CD4-positive, alpha-beta T cell treated with Interleukin-6 at 100 ng/mL for 8 hours (primary cell): ENCODE measurements at regions not wholly inside any gene's neighbourhood (a gene's known extent, or its start where the extent isn't known, plus 50 kb on each side); places are given as distances from the start of the nearest gene placed in this dataset.
"Not testable (repeated sequence)": the region's sequence is repeated elsewhere in the genome, so short reads cannot be mapped to it uniquely, and the experiment has no call there.

Experiments used
- DNase-seq: peaks from one replicate; pipeline ENCODE4 v3.0.0-alpha.2; 2020; ENCODE audit warnings: mixed read lengths, low spot score

GRCh38 chr2:132332345-132333033 is 84.1 kb upstream of the GPR39 start:
- DNase-seq = not testable (repeated sequence)

GRCh38 chr2:132337135-132337534 is 79.5 kb upstream of the GPR39 start:
- DNase-seq = not testable (repeated sequence)

DNA sequence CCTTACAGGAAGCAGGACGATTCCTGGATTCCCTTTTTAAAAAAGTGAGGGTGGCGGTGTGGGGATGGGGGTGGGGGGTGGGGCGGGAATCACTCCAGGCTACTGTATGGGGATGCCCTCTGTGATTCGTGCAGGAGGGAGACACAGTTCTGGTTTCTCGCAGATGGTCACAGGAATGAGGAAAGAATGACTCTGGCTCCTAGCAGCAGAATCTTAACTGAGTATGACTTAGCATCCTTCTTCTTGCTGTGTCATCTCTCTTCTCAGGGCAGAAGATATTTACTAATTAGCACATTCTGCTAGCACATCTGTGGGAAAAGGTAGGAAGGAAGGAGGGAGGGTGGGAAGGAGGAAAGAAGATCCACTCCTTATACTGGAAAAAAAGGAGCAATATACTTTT is 78.8 kb upstream of the GPR39 start:
- not testable (repeated sequence) for DNase-seq

- not testable (repeated sequence) for DNase-seq
Observed at GRCh38 chr2:132347041-132347780, 69.4 kb upstream of the GPR39 start.

DNA sequence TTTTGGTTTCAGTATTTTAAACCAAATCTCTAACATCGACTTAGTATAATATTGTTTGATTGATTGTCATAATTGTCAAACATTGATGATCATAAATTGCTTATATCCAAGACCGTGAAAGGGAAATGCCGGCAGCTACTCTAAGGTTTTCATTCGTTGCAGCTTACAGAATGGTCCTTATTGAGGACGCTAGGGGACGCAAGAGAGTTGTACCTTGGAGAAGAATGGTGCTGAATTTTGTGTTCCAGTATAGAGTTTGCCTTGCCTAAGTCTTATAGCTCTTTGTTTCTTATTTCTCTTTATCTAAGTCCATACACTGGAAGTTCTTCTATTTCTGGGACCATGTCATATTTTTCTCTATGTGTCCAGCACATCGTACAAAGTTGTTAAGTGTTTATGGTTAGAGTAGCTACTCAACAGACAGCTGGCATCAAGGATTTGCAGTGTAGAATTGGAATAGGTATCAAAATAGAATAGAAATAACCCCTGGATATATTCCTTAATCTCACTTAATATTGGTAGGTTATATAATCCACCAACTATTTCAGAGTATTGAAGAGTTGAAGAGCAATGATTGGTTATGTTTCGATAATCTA is 67.4 kb upstream of the GPR39 start:
- DNase-seq = not testable (repeated sequence)

DNA sequence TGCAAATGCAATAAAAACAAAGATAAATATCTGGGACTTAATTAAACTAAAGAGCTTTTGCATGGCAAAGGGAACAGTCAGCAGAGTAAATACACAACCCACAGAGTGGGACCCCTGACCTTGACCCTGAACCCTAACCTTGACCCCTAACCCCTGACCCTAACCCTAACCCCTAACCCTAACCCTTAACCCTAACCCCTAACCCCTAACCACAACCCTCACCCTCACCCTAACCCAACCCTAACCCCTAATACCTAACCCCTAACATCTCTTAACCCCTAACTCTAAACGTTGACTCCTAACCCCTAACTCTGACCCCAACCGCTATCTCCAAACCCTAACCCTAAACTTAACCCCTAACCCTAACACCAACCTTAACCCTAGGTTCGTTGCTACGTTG is 64.9 kb upstream of the GPR39 start:
- DNase-seq = not testable (repeated sequence)

DNA sequence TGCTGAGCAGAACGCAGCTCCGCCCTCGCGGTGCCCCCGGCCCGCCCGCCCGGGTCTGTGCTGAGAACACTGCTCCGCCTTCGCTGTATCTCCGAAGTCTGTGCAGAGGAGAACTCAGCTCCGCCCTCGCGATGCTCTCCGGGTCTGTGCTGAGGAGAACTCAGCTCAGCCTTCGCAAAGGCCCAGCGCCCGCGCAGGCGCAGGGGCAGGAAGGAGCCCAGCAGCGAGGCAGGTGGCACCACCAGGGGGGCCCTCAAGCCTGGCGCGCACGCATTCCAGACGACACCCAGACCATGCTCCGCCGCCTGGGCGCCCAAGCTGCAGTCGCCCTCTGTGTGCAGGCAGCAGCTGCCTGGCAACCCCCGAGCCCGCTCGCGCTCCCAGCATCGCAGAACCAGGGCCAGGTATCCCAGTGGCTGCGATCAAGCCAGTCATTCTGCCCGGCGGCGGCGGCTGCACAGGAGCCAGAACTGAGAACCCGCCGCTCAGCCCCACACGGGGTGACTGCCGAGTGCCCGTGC is 64.1 kb upstream of the GPR39 start:
- not testable (repeated sequence) for DNase-seq

DNA sequence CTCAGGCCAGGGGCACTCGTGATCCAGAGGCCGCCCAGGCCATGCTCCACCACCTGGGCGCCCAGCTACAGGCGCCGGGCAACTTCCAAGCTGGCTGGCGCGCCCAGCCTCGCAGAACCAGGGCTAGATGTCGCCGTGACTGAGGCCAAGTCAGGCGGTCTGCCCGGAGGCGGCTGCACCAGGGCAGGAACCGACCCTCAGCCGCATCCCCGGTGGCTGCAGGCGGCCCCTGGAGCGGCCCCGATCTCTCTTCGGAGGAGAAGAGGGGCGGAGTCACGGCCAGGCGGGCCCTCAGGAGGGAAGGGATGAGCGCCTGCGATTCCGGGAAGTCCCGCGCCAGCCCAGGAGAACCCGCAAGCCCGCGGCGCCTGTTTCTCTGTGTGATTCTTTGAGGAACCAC is 63.2 kb upstream of the GPR39 start:
- DNase-seq = not testable (repeated sequence)

DNA sequence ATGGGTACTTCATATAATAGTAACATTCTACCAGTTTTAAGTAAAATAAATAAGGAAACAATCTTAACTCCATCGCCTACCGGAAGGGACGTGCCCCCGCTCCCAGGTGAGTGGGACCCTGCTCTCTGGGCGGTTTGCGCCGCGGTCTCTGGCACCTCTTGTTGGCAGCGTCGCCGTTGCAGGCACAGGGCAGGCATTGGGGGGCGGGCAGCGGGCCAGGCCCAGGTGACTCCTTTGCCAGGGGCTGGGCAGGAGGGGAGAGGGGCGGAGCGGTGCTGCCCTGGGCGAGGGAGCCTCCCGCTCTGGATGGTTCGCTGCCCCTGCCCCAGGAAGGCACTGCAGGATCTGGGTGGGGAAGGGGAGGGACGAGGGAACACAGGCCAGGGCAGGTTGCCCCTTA is 55.6 kb upstream of the GPR39 start:
- not testable (repeated sequence) for DNase-seq

DNA sequence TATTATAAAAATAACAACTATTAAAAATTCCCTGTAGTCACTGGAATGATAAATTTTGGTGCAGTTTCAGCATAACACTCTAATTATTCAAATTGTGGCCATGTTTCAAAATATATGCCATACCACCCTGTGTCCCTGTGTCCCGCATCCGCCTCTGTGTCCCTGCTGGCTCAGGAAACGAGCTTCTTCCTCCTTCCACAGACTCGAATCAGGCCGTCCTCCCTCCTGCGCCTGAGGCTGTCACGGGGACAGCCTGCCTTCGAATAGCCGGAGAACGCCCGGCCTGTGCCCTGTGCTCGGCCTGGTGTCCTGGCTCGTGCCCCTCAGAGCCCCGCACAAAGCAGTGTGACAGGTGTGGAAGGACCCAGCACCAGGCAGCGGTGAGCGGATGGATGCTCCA is 55.1 kb upstream of the GPR39 start:
- not testable (repeated sequence) for DNase-seq

DNA sequence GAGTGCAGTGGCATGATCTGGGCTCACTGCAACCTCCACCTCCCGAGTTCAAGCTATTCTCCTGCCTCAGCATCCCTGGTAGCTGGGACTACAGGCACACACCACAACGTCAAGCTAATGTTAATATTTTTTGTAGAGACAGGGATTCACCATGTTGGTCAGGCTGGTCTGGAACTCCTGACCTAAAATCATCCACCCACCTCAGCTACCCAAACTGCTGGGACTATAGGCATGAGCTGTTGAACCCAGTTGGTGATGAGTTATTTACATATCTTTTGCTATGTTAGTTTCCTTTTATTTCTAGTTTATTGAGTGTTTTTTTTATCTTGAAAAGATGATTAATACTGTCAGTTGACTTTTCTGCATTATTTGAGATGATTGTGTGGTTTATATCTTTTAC is 53.3 kb upstream of the GPR39 start:
- DNase-seq = not testable (repeated sequence)

GRCh38 chr2:132365963-132366362 is 50.6 kb upstream of the GPR39 start:
- not testable (repeated sequence) for DNase-seq

GRCh38 chr2:132366421-132367180 is 50.0 kb upstream of the GPR39 start:
- no peak for DNase-seq
